ENCODE measurements at regions not wholly inside any gene's neighbourhood (a gene's known extent, or its start where the extent isn't known, plus 50 kb on each side); places are given as distances from the start of the nearest gene placed in this dataset.

- DNase-seq = no peak
Observed at GRCh38 chr2:126344493-126344892, 311.5 kb upstream of the GYPC start.

GRCh38 chr2:126345691-126346090, 310.3 kb upstream of the GYPC start:
- DNase-seq = no peak

DNA sequence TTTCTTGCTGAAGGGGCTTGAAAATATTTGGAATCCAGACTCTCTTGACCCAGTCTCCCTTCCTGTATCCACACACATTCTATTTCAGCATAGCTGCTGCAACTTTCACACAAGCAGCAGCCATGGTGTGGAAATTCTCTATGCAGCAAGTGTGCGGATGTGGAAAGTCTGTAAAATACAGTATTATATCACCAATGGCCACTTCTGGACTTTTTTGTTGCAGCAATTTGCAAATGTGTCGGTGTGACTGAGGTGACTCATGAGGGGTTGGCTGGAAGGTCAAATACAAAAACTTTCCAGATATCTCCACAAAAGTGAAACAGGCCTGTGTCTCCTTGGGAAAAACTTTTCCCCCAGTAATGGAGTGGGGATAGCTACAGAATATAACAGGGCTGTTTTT, 299.3 kb upstream of the GYPC start:
- no peak for DNase-seq

- no peak for DNase-seq
Observed at GRCh38 chr2:126358122-126358521, 297.8 kb upstream of the GYPC start.

DNA sequence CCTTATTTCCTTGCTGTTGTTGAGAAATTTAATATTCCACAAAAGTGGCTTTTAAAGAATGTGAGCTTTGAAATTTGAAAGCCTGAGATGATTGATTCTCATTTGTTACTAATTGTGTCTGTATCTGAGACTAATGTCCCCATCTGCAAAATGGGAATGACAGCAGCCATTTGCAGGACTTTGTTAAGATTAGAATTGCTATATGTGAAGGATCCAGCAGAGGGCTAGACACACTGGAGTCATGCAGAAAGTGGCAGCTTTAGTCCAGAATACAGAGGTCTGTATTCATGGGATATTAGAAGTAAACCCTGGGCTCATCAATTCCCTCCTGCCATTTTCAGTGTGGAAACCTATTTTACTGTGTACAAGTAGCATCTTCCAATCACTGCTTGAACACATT, 296.5 kb upstream of the GYPC start:
- no peak for DNase-seq

DNA sequence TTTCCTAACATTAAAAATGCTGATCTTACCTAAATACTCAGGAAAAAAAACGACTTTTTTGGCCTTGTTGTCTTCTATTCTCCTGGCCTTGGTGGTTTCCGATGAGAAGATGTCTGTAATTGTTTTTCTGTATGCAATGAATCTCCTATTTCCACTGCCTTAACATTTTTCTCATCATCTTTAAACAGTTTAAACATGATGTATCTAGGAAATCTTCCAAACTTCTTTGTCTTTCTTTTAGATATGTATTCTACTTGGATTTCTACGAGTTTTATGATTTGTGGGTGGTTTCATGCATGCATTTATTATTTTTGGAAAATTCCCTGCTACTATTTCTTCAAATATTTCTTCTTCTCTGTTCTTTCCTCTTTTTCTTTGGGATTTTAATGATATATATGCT, 288.6 kb upstream of the GYPC start:
- no peak for DNase-seq

DNA sequence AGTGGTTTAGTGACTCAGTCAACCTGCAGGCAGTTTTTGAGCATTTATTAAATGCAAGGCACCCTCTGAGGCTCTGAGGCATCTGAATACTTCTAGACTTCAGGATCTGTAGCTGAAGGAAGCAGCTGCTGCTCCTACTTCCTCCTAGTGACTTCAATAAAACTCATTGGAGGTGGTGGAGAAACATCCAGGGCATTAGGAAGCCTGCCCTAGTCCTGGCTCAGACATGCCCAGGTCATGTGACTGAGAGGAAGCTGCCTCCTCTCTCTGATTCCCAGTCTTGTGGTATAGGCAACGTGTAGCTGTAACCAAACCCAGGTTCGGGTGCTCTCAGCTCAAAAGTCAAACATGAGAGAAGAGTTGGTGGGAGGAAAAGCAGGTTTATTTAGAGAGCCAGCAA, 287.2 kb upstream of the GYPC start:
- no peak for DNase-seq

DNA sequence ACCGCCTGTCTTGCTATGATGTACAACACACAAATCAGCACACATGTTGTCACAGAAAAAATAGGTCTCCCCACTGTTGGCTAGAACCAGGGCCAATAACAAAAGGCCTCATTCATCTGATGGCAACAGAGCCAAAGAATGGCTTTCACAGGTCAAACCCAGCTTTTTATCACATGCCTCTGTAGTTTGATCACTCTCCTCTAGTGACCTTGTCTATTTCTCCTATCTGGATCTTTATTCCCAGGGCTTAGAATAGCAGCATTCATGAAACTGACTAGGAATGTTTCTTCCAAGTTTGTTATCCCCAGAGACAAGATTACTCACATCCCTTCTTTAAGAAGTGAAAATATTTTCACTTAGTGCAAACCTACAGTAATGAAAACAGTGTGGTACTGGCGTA, 285.8 kb upstream of the GYPC start:
- no peak for DNase-seq

DNA sequence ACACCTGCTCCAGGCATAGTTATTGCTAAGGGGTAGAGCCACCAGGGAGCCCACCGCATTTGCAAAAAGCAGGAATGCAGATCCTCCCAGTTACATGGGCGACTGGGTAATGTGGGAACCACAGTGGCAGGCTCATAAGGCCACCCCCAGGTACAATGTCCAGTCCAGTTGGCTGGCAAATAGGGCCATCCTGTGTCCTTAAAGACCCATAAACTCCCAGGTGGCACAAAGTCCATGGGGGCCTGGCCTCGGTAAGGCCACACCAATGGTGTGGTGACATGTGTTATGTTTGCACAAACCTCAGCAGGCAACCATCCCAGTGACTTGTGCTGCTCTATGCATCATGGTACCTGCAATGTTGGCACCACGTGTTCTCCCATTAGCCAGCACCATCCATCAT, 283.6 kb upstream of the GYPC start:
- no peak for DNase-seq

DNA sequence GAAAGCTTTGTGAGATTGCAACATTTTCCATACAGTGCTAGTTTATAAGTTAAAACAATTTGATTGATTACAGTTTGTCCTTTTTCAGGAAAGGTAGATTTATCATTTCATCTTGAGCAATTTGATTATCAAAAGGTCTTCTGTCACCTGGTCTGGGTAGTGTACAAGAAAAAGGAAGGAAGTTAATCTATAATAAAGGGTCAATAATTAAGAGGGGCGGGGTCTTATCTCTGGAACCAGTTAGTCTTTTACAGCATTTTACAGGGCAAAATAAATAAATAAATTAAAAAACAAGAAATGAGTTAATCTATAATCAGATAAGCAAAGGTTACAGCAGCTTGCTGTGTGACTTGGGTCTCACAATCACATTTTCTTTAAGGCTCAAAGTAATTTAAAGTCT, 277.8 kb upstream of the GYPC start:
- DNase-seq = no peak

DNA sequence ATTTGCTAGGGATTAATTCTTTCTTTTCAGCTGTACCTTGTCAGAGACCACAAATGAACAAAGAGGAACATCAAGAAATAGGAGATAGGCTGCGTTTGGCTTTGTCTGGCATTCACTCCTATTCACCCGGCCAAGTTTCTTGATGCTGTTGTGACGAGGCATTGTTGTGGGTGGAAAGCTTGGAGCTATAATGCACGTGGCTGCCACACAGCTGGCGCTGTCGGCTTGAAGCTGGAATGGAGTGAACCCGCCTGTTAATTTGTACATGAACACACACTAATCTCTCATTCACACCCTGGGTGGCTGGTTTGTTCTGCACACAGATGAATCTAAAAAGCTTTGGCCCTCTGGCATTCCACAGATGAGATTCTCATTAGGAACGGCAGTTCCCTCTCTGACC, 274.9 kb upstream of the GYPC start:
- DNase-seq = no peak

- DNase-seq = no peak
Observed at GRCh38 chr2:126382998-126383397, 273.0 kb upstream of the GYPC start.

DNA sequence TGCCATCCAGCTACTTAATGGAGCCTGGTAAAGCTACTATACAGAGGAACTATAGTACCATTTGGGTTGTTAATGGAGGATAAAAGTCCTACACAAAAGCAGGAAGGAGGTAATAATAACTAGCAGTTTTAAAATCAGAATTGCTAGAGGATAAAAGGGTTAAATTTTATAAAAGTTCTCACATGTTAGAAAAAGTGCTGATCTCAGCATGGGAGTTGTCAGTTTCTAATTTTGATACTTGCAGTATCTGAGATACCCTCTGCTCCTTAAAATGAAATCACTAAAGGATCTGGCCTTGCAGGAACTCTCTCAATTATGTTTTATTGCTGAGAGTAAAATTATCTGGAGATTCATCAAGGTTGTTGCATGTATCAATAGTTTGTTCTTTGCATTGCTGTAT, 272.2 kb upstream of the GYPC start:
- no peak for DNase-seq

GRCh38 chr2:126385441-126385840, 270.5 kb upstream of the GYPC start:
- DNase-seq = no peak

GRCh38 chr2:126385983-126386382, 270.0 kb upstream of the GYPC start:
- no peak for DNase-seq

- DNase-seq = no peak
Observed at GRCh38 chr2:126389446-126389845, 266.5 kb upstream of the GYPC start.

DNA sequence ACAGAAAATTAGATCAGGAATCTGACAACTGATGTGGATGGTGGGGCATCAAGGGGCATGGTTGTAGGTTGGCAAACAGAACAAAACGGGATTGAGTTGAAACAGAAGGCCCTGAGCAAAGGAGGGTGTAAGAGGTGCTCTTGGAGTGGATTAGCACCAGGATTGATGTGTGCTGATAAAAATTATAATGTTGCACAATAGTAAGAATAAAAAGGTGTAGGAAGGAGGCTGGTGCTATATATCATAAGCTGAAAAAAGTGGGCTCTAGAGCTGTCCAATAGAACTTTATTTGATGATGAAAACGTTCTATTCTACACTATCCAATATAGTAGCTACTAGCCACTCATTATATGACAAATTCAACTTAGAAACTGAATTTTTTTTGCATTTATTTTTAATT, 263.1 kb upstream of the GYPC start:
- no peak for DNase-seq

DNA sequence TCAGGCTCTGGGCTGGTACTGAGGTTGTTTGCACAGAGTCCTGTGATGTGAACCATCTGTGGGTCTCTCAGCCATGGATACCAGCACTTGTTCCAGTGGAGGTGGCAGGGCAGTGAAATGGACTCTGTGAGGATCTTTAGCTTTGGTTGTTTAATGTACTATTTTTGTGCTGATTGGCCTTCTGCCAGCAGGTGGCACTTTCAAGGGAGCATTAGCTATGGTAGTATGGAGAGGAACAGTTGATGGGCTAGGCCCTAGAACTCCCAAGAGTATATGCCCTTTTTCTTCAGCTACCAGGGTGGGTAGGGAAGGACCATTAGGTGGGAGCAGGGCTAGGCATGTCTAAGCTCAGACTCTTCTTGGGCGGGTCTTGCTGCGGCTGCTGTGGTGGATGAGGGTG, 257.0 kb upstream of the GYPC start:
- no peak for DNase-seq

DNA sequence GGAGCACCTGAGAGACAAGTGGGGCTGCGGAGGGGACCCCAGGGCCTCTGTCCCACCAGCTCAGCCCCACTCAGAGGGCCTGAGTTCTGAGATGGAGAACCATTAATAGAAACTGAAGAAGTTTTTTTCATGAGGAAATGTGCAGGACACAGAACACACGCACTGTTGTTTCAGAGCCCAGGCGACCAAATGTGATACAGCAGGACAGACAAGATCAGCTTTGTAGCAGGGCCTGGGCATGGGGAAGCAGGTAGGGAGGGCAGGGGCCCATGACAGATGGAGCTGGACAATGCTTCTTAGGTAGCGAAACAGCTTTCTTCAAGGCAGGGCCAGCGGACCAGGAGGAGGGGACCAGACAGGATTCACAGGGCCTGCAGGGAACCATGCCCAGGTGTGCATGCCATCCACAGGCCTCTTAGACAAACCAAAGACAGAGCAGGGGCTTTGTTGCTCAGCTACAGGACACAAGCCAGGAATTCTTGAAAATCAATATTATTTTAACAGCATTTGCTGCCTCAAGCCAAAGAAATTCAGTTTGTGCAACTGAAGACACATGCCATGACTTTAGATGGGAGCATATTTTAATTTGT, 252.8 kb upstream of the GYPC start:
- no peak for DNase-seq

DNA sequence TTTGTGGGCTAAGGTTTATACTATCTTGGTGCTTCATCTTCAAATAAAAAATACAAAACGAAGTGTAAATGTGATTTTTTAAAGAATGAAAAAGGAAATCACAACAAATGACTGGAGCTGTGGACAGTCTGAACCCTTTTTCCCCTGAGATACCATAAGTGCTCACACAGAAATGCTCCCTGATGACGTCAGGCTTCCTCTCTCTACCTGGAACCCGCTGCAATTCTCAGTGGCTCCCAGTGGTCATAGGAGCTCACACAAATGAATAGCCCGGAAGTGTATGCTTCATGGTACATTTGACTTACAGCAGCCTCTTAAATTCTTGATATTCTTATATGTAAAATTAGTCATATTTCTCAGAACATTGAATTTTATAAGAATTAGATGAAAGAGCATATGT, 249.7 kb upstream of the GYPC start:
- DNase-seq = no peak

DNA sequence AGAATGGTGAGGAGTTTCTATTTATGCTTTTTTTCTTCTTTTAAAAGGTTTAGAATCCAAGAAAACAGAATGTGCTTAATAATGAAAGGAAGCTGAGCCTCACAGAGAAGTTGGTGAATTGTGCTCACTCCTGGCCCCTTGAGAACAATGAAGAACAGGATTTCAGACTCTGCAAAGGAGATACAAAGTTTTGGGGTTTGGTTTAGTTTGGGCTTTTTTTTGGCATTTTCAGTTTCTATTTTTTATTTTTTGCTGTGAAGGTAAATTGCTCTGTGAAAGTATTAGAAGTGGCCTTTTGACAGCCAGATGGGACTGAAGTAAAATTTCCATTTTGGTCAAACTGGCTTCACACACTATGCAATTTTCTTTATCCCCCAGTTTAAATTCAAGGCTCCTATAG, 247.3 kb upstream of the GYPC start:
- DNase-seq = no peak

- DNase-seq = no peak
Observed at GRCh38 chr2:126409850-126410249, 246.1 kb upstream of the GYPC start.

DNA sequence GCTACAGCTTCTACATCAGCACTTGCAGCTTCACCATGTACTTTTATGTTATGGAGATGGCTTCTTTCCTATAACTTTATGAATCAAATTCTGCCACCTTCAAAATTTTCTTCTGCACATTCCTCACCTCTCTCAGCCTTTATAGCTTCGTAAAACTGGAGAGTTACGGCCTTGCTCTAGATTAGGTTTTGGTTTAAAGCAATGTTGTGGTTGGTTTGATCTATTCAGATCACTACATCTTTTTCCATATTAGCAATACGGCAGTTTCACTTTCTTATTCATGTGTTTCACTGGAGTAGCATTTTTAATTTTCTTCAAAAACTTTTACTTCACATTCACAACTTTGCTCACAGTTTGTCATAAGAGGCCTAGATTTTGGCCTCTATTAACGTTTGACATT, 242.9 kb upstream of the GYPC start:
- DNase-seq = no peak

GRCh38 chr2:126419403-126419802, 236.6 kb upstream of the GYPC start:
- no peak for DNase-seq

GRCh38 chr2:126425943-126426342, 230.0 kb upstream of the GYPC start:
- no peak for DNase-seq

- DNase-seq = no peak
Observed at GRCh38 chr2:126429103-126429502, 226.9 kb upstream of the GYPC start.

Data from activated effector memory CD4-positive, alpha-beta T cell treated with Interleukin-2 at 50 U/mL for 16 hours (primary cell).